ENCODE measurements at regions not wholly inside any gene's neighbourhood (a gene's known extent, or its start where the extent isn't known, plus 50 kb on each side); places are given as distances from the start of the nearest gene placed in this dataset.
"Not testable (repeated sequence)": the region's sequence is repeated elsewhere in the genome, so short reads cannot be mapped to it uniquely, and the experiment has no call there.

- H3K9me3 Mint-ChIP-seq: peaks cover 62% of the 10 kb centered on the region
- no peaks in the 10 kb centered on the region for H3K4me1 Mint-ChIP-seq (ENCODE audit: low read depth)
- no peak for DNase-seq
- H3K27ac Mint-ChIP-seq: no peak overlapping the region
- no peak for TF ChIP-seq CTCF (IDR thresholded peaks at IDR 0.05)
- no peaks in the 10 kb centered on the region; the same call in 1 of the 2 replicates for H3K27me3 Mint-ChIP-seq (ENCODE audit: insufficient read depth)
- peaks cover 7% of the 10 kb centered on the region; the same call in 1 of the 2 replicates for H3K36me3 Mint-ChIP-seq (ENCODE audit: low read depth)
- H3K4me3 Mint-ChIP-seq: no peak overlapping the region
Observed at GRCh38 chr4:44965435-44966095, 239.2 kb upstream of the GNPDA2 start.

GRCh38 chr4:44964086-44964485, 237.7 kb upstream of the GNPDA2 start:
- H3K9me3 Mint-ChIP-seq: peaks cover 73% of the 10 kb centered on the region
- not testable (repeated sequence) for H3K27ac Mint-ChIP-seq; H3K4me3 Mint-ChIP-seq; H3K4me1 Mint-ChIP-seq (ENCODE audit: low read depth); DNase-seq; H3K27me3 Mint-ChIP-seq (ENCODE audit: insufficient read depth)
- peaks cover 11% of the 10 kb centered on the region for H3K36me3 Mint-ChIP-seq (ENCODE audit: low read depth)

GRCh38 chr4:44961001-44961755, 234.8 kb upstream of the GNPDA2 start:
- no peak for DNase-seq
- H3K4me3 Mint-ChIP-seq: no peak overlapping the region

GRCh38 chr4:44931720-44932119, 205.4 kb upstream of the GNPDA2 start:
- H3K27ac Mint-ChIP-seq: no peak overlapping the region
- no peak for DNase-seq
- H3K4me3 Mint-ChIP-seq: no peak overlapping the region
- H3K4me1 Mint-ChIP-seq (ENCODE audit: low read depth): no peaks in the 10 kb centered on the region
- TF ChIP-seq CTCF (IDR thresholded peaks at IDR 0.05): no peak
- peaks cover 4% of the 10 kb centered on the region; the same call in 1 of the 2 replicates for H3K9me3 Mint-ChIP-seq
- no peaks in the 10 kb centered on the region for H3K36me3 Mint-ChIP-seq (ENCODE audit: low read depth)
- H3K27me3 Mint-ChIP-seq (ENCODE audit: insufficient read depth): no peaks in the 10 kb centered on the region

More at GRCh38 chr4:44961001-44961755, 234.8 kb upstream of the GNPDA2 start:
- peaks cover 75% of the 10 kb centered on the region for H3K9me3 Mint-ChIP-seq
- no peaks in the 10 kb centered on the region for H3K4me1 Mint-ChIP-seq (ENCODE audit: low read depth)
- no peak for TF ChIP-seq CTCF (IDR thresholded peaks at IDR 0.05)
- no peaks in the 10 kb centered on the region; the same call in 1 of the 2 replicates for H3K27me3 Mint-ChIP-seq (ENCODE audit: insufficient read depth)
- no peak overlapping the region for H3K27ac Mint-ChIP-seq
- H3K36me3 Mint-ChIP-seq (ENCODE audit: low read depth): peaks cover 11% of the 10 kb centered on the region

GRCh38 chr4:44928785-44929184, 202.4 kb upstream of the GNPDA2 start:
- Mint-ChIP-seq H3K9me3 (no peaks in the 10 kb centered on the region), H3K4me1 (ENCODE audit: low read depth) (no peaks in the 10 kb centered on the region), H3K4me3 (no peak overlapping the region), H3K27me3 (ENCODE audit: insufficient read depth) (peaks cover 2% of the 10 kb centered on the region), H3K27ac (no peak overlapping the region), H3K36me3 (ENCODE audit: low read depth) (no peaks in the 10 kb centered on the region)
- DNase-seq: no peak
- TF ChIP-seq CTCF (IDR thresholded peaks at IDR 0.05): no peak

Measured in HFFc6 (cell line).